ENCODE measurements at regions not wholly inside any gene's neighbourhood (a gene's known extent, or its start where the extent isn't known, plus 50 kb on each side); places are given as distances from the start of the nearest gene placed in this dataset.

- TF ChIP-seq CTCF (optimal IDR thresholded peaks at IDR 0.05 in 1 of 3, IDR thresholded peaks at IDR 0.05 in 1 of 3, conservative IDR thresholded peaks at IDR 0.05 in 1 of 3; ENCODE audit: extremely low read depth in 1 of 3, insufficient read depth in 2 of 3, low read length in 3 of 3) (no peak), EZH2 (IDR thresholded peaks at IDR 0.05; ENCODE audit: low read length) (no peak)
Observed at GRCh38 chr10:4144817-4145216, 359.8 kb upstream of the KLF6 start.

Data from keratinocyte (primary cell).